A673 (cell line): ENCODE measurements at regions not wholly inside any gene's neighbourhood (a gene's known extent, or its start where the extent isn't known, plus 50 kb on each side); places are given as distances from the start of the nearest gene placed in this dataset.

Experiments
- EZH2 ChIP-seq: fragments of 200-600 bp; sonication (generic); IDR thresholded peaks from 2 replicates; pipeline ENCODE4 v1.6.1; 2017; ENCODE audit warnings: borderline replicate concordance, low read depth, mild to moderate bottlenecking, mixed read lengths, antibody characterized with exemption, low read length; ENCODE audit not compliant: poor library complexity, severe bottlenecking
- TF ChIP-seq, protein P1 (sequence below): fragments of 300-800, 200-600 bp; sonication (generic); conservative IDR thresholded peaks from 2 replicates; pipeline ENCODE4 v1.5.1; 2017; ENCODE audit warnings: low read depth, mild to moderate bottlenecking, antibody characterized with exemption, low read length, moderate library complexity, mixed read lengths

DNA sequence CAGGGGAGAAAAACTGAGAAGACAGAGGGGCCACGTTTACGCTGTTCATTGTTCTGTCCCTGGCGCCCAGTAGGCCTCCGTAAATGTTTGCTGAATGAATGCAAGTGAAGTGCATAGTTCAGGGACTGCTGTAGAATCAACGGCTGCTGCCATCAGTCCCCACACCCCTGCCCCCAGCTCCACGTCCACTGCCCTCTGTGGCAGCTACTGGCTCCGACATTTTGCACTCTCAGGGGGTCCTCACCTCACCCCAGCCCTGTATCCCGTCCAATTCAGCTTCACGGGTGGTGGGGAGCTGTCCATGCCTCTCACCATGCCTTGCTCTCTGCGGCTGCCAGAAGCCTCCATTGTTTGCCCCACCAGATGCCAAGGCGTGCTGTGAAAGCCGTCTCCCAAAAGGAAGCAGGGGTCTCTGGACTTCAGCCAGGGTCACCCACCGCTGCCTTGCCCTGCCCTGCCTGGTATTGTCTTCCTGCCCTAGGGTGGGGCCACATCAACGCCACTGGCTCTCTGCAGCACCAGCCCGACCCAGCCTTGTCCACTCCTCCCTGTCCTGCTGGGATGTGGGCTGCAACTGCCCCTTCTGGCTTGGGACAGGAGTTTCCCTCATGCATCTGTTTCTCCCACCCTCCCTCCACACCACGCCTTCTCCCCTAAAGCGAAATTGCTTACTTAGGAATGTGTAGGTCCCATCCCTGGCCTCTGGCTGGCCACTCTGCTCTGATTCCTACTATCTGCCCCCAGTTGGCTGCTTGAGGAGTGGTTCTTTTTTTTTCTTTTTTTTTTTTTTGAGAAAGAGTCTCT, 86.0 kb downstream of the RHOB start:
- TF ChIP-seq, protein P1, sequence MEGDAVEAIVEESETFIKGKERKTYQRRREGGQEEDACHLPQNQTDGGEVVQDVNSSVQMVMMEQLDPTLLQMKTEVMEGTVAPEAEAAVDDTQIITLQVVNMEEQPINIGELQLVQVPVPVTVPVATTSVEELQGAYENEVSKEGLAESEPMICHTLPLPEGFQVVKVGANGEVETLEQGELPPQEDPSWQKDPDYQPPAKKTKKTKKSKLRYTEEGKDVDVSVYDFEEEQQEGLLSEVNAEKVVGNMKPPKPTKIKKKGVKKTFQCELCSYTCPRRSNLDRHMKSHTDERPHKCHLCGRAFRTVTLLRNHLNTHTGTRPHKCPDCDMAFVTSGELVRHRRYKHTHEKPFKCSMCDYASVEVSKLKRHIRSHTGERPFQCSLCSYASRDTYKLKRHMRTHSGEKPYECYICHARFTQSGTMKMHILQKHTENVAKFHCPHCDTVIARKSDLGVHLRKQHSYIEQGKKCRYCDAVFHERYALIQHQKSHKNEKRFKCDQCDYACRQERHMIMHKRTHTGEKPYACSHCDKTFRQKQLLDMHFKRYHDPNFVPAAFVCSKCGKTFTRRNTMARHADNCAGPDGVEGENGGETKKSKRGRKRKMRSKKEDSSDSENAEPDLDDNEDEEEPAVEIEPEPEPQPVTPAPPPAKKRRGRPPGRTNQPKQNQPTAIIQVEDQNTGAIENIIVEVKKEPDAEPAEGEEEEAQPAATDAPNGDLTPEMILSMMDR = no peak
- no peak for TF ChIP-seq EZH2
